Astrocyte (in vitro differentiated cells and primary cell): ENCODE measurements at regions not wholly inside any gene's neighbourhood (a gene's known extent, or its start where the extent isn't known, plus 50 kb on each side); places are given as distances from the start of the nearest gene placed in this dataset.

ENCODE experiments used
- EZH2 ChIP-seq: IDR thresholded peaks from 2 replicates; pipeline ENCODE4 v1.6.1; 2012; ENCODE audit warnings: mild to moderate bottlenecking, low read length, inconsistent platforms; ENCODE audit not compliant: insufficient read depth
- TF ChIP-seq, protein P1 (sequence below): IDR thresholded peaks from 2 replicates; pipeline ENCODE4 v1.5.1; 2011; ENCODE audit warnings: low read depth, mild to moderate bottlenecking, inconsistent platforms, low read length, moderate library complexity; ENCODE audit not compliant: insufficient read depth

DNA sequence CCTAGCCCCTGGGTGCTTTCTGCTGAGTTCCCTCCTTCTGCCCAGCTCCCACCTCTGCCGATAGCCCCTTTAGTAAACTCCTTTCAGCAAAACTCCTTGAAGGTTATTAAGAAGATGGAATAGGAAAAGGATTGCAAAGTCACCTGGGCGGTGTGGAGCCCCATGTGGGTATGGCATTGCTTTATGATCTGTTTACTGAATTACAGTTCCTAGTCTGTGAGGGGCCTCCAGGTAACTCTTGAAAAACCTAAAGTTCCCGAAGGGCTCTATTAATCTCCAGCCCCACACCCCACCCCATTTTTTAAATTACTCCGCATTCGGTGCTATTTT is 116.9 kb upstream of the UXS1 start:
- TF ChIP-seq, protein P1, sequence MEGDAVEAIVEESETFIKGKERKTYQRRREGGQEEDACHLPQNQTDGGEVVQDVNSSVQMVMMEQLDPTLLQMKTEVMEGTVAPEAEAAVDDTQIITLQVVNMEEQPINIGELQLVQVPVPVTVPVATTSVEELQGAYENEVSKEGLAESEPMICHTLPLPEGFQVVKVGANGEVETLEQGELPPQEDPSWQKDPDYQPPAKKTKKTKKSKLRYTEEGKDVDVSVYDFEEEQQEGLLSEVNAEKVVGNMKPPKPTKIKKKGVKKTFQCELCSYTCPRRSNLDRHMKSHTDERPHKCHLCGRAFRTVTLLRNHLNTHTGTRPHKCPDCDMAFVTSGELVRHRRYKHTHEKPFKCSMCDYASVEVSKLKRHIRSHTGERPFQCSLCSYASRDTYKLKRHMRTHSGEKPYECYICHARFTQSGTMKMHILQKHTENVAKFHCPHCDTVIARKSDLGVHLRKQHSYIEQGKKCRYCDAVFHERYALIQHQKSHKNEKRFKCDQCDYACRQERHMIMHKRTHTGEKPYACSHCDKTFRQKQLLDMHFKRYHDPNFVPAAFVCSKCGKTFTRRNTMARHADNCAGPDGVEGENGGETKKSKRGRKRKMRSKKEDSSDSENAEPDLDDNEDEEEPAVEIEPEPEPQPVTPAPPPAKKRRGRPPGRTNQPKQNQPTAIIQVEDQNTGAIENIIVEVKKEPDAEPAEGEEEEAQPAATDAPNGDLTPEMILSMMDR, result no peak
- no peak for TF ChIP-seq EZH2
